ENCODE measurements at regions not wholly inside any gene's neighbourhood (a gene's known extent, or its start where the extent isn't known, plus 50 kb on each side); places are given as distances from the start of the nearest gene placed in this dataset.
A peak's percentile ranks its signal among the peaks of the same experiment; 100 is the strongest.
"Not testable (repeated sequence)": the region's sequence is repeated elsewhere in the genome, so short reads cannot be mapped to it uniquely, and the experiment has no call there.

GRCh38 chrX:35499071-35499862 is 298.9 kb upstream of the MAGEB16 start:
- 83 to 96% methylated on average over 45 to 55 of the region's 55 CpGs for WGBS, 2 donors
- intact Hi-C loops (cut with DNase I) = no loop called here

GRCh38 chrX:35507701-35508100 is 290.4 kb upstream of the MAGEB16 start:
- H3K4me3 ChIP-seq (ENCODE audit: low read length in 2 of 2) = no peak overlapping the region
- H3K4me1 ChIP-seq (ENCODE audit: control insufficient read depth in 1 of 2, insufficient read depth in 2 of 2, low read length in 2 of 2) = no peaks in the 10 kb centered on the region
- ATAC-seq (ENCODE audit: low FRiP score) (no peak), DNase-seq (no peak)
- no peaks in the 10 kb centered on the region for H3K36me3 ChIP-seq (ENCODE audit: control insufficient read depth in 1 of 2, insufficient read depth in 2 of 2, low read length in 1 of 2)
- intact Hi-C loops (cut with DNase I) = no loop called here
- H3K9me3 ChIP-seq (ENCODE audit: control insufficient read depth, low read length) = no peaks in the 10 kb centered on the region
- H3K27me3 ChIP-seq (ENCODE audit: control insufficient read depth in 1 of 2, insufficient read depth in 2 of 2, low read length in 1 of 2) = no peaks in the 10 kb centered on the region
- 63 to 83% methylated on average over 3 of the region's 3 CpGs for WGBS, 2 donors
- H3K27ac ChIP-seq (ENCODE audit: low read depth in 1 of 2, low read length in 2 of 2) = no peak overlapping the region

More at GRCh38 chrX:35499071-35499862, 298.9 kb upstream of the MAGEB16 start:
- Histone ChIP-seq H3K4me1 (ENCODE audit: control insufficient read depth in 1 of 2, insufficient read depth in 2 of 2, low read length in 2 of 2) (no peaks in the 10 kb centered on the region), H3K27me3 (ENCODE audit: control insufficient read depth in 1 of 2, insufficient read depth in 2 of 2, low read length in 1 of 2) (no peaks in the 10 kb centered on the region), H3K27ac (ENCODE audit: low read depth in 1 of 2, low read length in 2 of 2) (no peak overlapping the region), H3K4me3 (ENCODE audit: low read length in 2 of 2) (no peak overlapping the region), H3K36me3 (ENCODE audit: control insufficient read depth in 1 of 2, insufficient read depth in 2 of 2, low read length in 1 of 2) (no peaks in the 10 kb centered on the region), H3K9me3 (ENCODE audit: control insufficient read depth, low read length) (no peaks in the 10 kb centered on the region)
- peak in 1 of 2 donors; percentile 75 for DNase-seq
- ATAC-seq (ENCODE audit: low FRiP score) = no peak

GRCh38 chrX:35548003-35548402 is 250.1 kb upstream of the MAGEB16 start:
- H3K27me3 ChIP-seq (ENCODE audit: control insufficient read depth in 1 of 2, insufficient read depth in 2 of 2, low read length in 1 of 2); H3K27ac ChIP-seq (ENCODE audit: low read depth in 1 of 2, low read length in 2 of 2); H3K9me3 ChIP-seq (ENCODE audit: control insufficient read depth, low read length); DNase-seq; ATAC-seq (ENCODE audit: low FRiP score); H3K36me3 ChIP-seq (ENCODE audit: control insufficient read depth in 1 of 2, insufficient read depth in 2 of 2, low read length in 1 of 2); H3K4me1 ChIP-seq (ENCODE audit: control insufficient read depth in 1 of 2, insufficient read depth in 2 of 2, low read length in 2 of 2); intact Hi-C loops (cut with DNase I); H3K4me3 ChIP-seq (ENCODE audit: low read length in 2 of 2): not testable (repeated sequence)
- WGBS, 2 donors = 81 to 95% methylated on average over 8 of the region's 8 CpGs

- ATAC-seq (ENCODE audit: low FRiP score) (no peak), DNase-seq (no peak)
These were observed 240.2 kb upstream of the MAGEB16 start for GRCh38 chrX:35557916-35558315.

GRCh38 chrX:35561985-35562384 is 236.2 kb upstream of the MAGEB16 start:
- H3K27ac ChIP-seq (ENCODE audit: low read depth in 1 of 2, low read length in 2 of 2) = no peak overlapping the region
- 60 to 88% methylated on average over 1 of the region's 1 CpG for WGBS, 2 donors
- no peaks in the 10 kb centered on the region for H3K27me3 ChIP-seq (ENCODE audit: control insufficient read depth in 1 of 2, insufficient read depth in 2 of 2, low read length in 1 of 2)
- H3K4me1 ChIP-seq (ENCODE audit: control insufficient read depth in 1 of 2, insufficient read depth in 2 of 2, low read length in 2 of 2) = no peaks in the 10 kb centered on the region
- ATAC-seq (ENCODE audit: low FRiP score) (no peak), DNase-seq (no peak)
- H3K36me3 ChIP-seq (ENCODE audit: control insufficient read depth in 1 of 2, insufficient read depth in 2 of 2, low read length in 1 of 2) = no peaks in the 10 kb centered on the region
- intact Hi-C loops (cut with DNase I) = no loop called here
- no peaks in the 10 kb centered on the region for H3K9me3 ChIP-seq (ENCODE audit: control insufficient read depth, low read length)
- H3K4me3 ChIP-seq (ENCODE audit: low read length in 2 of 2) = no peak overlapping the region

More at GRCh38 chrX:35557916-35558315, 240.2 kb upstream of the MAGEB16 start:
- Histone ChIP-seq H3K4me3 (ENCODE audit: low read length in 2 of 2) (no peak overlapping the region), H3K27ac (ENCODE audit: low read depth in 1 of 2, low read length in 2 of 2) (no peak overlapping the region), H3K36me3 (ENCODE audit: control insufficient read depth in 1 of 2, insufficient read depth in 2 of 2, low read length in 1 of 2) (no peaks in the 10 kb centered on the region), H3K4me1 (ENCODE audit: control insufficient read depth in 1 of 2, insufficient read depth in 2 of 2, low read length in 2 of 2) (no peaks in the 10 kb centered on the region), H3K9me3 (ENCODE audit: control insufficient read depth, low read length) (no peaks in the 10 kb centered on the region), H3K27me3 (ENCODE audit: control insufficient read depth in 1 of 2, insufficient read depth in 2 of 2, low read length in 1 of 2) (no peaks in the 10 kb centered on the region)
- intact Hi-C loops (cut with DNase I) = no loop called here
- 38 to 46% methylated on average over 1 of the region's 1 CpG for WGBS, 2 donors

- Histone ChIP-seq H3K27ac (ENCODE audit: low read depth in 1 of 2, low read length in 2 of 2) (no peak overlapping the region), H3K9me3 (ENCODE audit: control insufficient read depth, low read length) (no peaks in the 10 kb centered on the region), H3K36me3 (ENCODE audit: control insufficient read depth in 1 of 2, insufficient read depth in 2 of 2, low read length in 1 of 2) (no peaks in the 10 kb centered on the region), H3K4me1 (ENCODE audit: control insufficient read depth in 1 of 2, insufficient read depth in 2 of 2, low read length in 2 of 2) (no peaks in the 10 kb centered on the region), H3K27me3 (ENCODE audit: control insufficient read depth in 1 of 2, insufficient read depth in 2 of 2, low read length in 1 of 2) (no peaks in the 10 kb centered on the region), H3K4me3 (ENCODE audit: low read length in 2 of 2) (no peak overlapping the region)
- no peak for ATAC-seq (ENCODE audit: low FRiP score)
- WGBS, 2 donors = 80 to 98% methylated on average over 3 of the region's 3 CpGs
- intact Hi-C loops (cut with DNase I) = no loop called here
- no peak for DNase-seq
These were observed 235.7 kb upstream of the MAGEB16 start for GRCh38 chrX:35562395-35562794.

- no peak for ATAC-seq (ENCODE audit: low FRiP score)
- H3K4me3 ChIP-seq (ENCODE audit: low read length in 2 of 2) = no peak overlapping the region
- H3K27ac ChIP-seq (ENCODE audit: low read depth in 1 of 2, low read length in 2 of 2) = no peak overlapping the region
- H3K4me1 ChIP-seq (ENCODE audit: control insufficient read depth in 1 of 2, insufficient read depth in 2 of 2, low read length in 2 of 2) = no peaks in the 10 kb centered on the region
- no peak for DNase-seq
- no peaks in the 10 kb centered on the region for H3K27me3 ChIP-seq (ENCODE audit: control insufficient read depth in 1 of 2, insufficient read depth in 2 of 2, low read length in 1 of 2)
- intact Hi-C loops (cut with DNase I) = no loop called here
- no peaks in the 10 kb centered on the region for H3K36me3 ChIP-seq (ENCODE audit: control insufficient read depth in 1 of 2, insufficient read depth in 2 of 2, low read length in 1 of 2)
- no peaks in the 10 kb centered on the region for H3K9me3 ChIP-seq (ENCODE audit: control insufficient read depth, low read length)
These were observed 207.9 kb upstream of the MAGEB16 start for GRCh38 chrX:35590210-35590609.

- H3K27ac ChIP-seq (ENCODE audit: low read depth in 1 of 2, low read length in 2 of 2); intact Hi-C loops (cut with DNase I); H3K4me3 ChIP-seq (ENCODE audit: low read length in 2 of 2); H3K4me1 ChIP-seq (ENCODE audit: control insufficient read depth in 1 of 2, insufficient read depth in 2 of 2, low read length in 2 of 2); H3K27me3 ChIP-seq (ENCODE audit: control insufficient read depth in 1 of 2, insufficient read depth in 2 of 2, low read length in 1 of 2); H3K36me3 ChIP-seq (ENCODE audit: control insufficient read depth in 1 of 2, insufficient read depth in 2 of 2, low read length in 1 of 2); DNase-seq; H3K9me3 ChIP-seq (ENCODE audit: control insufficient read depth, low read length); ATAC-seq (ENCODE audit: low FRiP score): not testable (repeated sequence)
- 66 to 86% methylated on average over 6 of the region's 6 CpGs for WGBS, 2 donors
These were observed 186.6 kb upstream of the MAGEB16 start for GRCh38 chrX:35611562-35611961.

- DNase-seq (no peak), ATAC-seq (ENCODE audit: low FRiP score) (no peak)
- H3K36me3 ChIP-seq (ENCODE audit: control insufficient read depth in 1 of 2, insufficient read depth in 2 of 2, low read length in 1 of 2) = no peaks in the 10 kb centered on the region
- intact Hi-C loops (cut with DNase I) = no loop called here
- H3K27me3 ChIP-seq (ENCODE audit: control insufficient read depth in 1 of 2, insufficient read depth in 2 of 2, low read length in 1 of 2) = no peaks in the 10 kb centered on the region
- no peaks in the 10 kb centered on the region for H3K4me1 ChIP-seq (ENCODE audit: control insufficient read depth in 1 of 2, insufficient read depth in 2 of 2, low read length in 2 of 2)
- no peak overlapping the region for H3K27ac ChIP-seq (ENCODE audit: low read depth in 1 of 2, low read length in 2 of 2)
- no peaks in the 10 kb centered on the region for H3K9me3 ChIP-seq (ENCODE audit: control insufficient read depth, low read length)
- H3K4me3 ChIP-seq (ENCODE audit: low read length in 2 of 2) = no peak overlapping the region
- 53 to 65% methylated on average over 2 of the region's 2 CpGs for WGBS, 2 donors
These were observed 180.3 kb upstream of the MAGEB16 start for GRCh38 chrX:35617836-35618235.
